GM18507 (cell line): ENCODE measurements at regions not wholly inside any gene's neighbourhood (a gene's known extent, or its start where the extent isn't known, plus 50 kb on each side); places are given as distances from the start of the nearest gene placed in this dataset.
"Not testable (repeated sequence)": the region's sequence is repeated elsewhere in the genome, so short reads cannot be mapped to it uniquely, and the experiment has no call there.

Experiments used
- DNase-seq: peaks from one replicate; pipeline ENCODE4 v3.0.0; 2011; ENCODE audit warnings: low read depth; ENCODE audit not compliant: insufficient read length; ENCODE audit errors: extremely low spot score
- FAIRE-seq: peaks from 2 replicates; lab custom pipeline; 2011; peaks lifted over from hg19 to GRCh38; lab: Jason Lieb, UNC

GRCh38 chr7:121505540-121506182 lies 109.6 kb upstream of the FAM3C start:
- no peak for FAIRE-seq
- DNase-seq: no peak

- no peak for DNase-seq
- no peak for FAIRE-seq
Observed at GRCh38 chr7:121505021-121505420, 108.9 kb upstream of the FAM3C start.

- FAIRE-seq (no peak), DNase-seq (no peak)
Observed at GRCh38 chr7:121504482-121504881, 108.4 kb upstream of the FAM3C start.

- FAIRE-seq: no peak
Observed at GRCh38 chr7:121503730-121504129, 107.6 kb upstream of the FAM3C start.

GRCh38 chr7:121503039-121503438 lies 106.9 kb upstream of the FAM3C start:
- DNase-seq (no peak), FAIRE-seq (no peak)

More at GRCh38 chr7:121503730-121504129, 107.6 kb upstream of the FAM3C start:
- DNase-seq: no peak

GRCh38 chr7:121501566-121501965 lies 105.5 kb upstream of the FAM3C start:
- no peak for FAIRE-seq
- DNase-seq: no peak

- no peak for FAIRE-seq
- no peak for DNase-seq
Observed at GRCh38 chr7:121500360-121501058, 104.4 kb upstream of the FAM3C start.

GRCh38 chr7:121499624-121500023 lies 103.5 kb upstream of the FAM3C start:
- FAIRE-seq (no peak), DNase-seq (no peak)

GRCh38 chr7:121498816-121499215 lies 102.7 kb upstream of the FAM3C start:
- DNase-seq: no peak
- FAIRE-seq: no peak

GRCh38 chr7:121497545-121497944 lies 101.4 kb upstream of the FAM3C start:
- not testable (repeated sequence) for DNase-seq, FAIRE-seq

- DNase-seq: no peak
- FAIRE-seq: no peak
Observed at GRCh38 chr7:121494516-121494915, 98.4 kb upstream of the FAM3C start.

GRCh38 chr7:121493553-121493952 lies 97.4 kb upstream of the FAM3C start:
- no peak for DNase-seq
- FAIRE-seq: no peak

- FAIRE-seq (no peak), DNase-seq (no peak)
Observed at GRCh38 chr7:121490309-121490708, 94.2 kb upstream of the FAM3C start.

GRCh38 chr7:121489440-121489839 lies 93.3 kb upstream of the FAM3C start:
- FAIRE-seq (no peak), DNase-seq (no peak)

- FAIRE-seq (no peak), DNase-seq (no peak)
Observed at GRCh38 chr7:121488111-121488650, 92.1 kb upstream of the FAM3C start.

GRCh38 chr7:121486590-121486989 lies 90.5 kb upstream of the FAM3C start:
- FAIRE-seq (no peak), DNase-seq (no peak)

GRCh38 chr7:121485467-121486243 lies 89.5 kb upstream of the FAM3C start:
- no peak for DNase-seq
- FAIRE-seq: no peak

- no peak for DNase-seq
- no peak for FAIRE-seq
Observed at GRCh38 chr7:121484089-121484763, 88.1 kb upstream of the FAM3C start.

GRCh38 chr7:121480566-121481335 lies 84.6 kb upstream of the FAM3C start:
- DNase-seq (no peak), FAIRE-seq (no peak)
